Sigmoid colon (tissue), 6 donors: ENCODE measurements at regions not wholly inside any gene's neighbourhood (a gene's known extent, or its start where the extent isn't known, plus 50 kb on each side); places are given as distances from the start of the nearest gene placed in this dataset.

ENCODE experiments used
- DNase-seq: peaks from one replicate; pipeline ENCODE4 v3.0.0-alpha.2; 2019
- H3K27ac ChIP-seq, 4 donors: fragments of 200-600 bp; sonication (generic); one replicate each; pipeline ENCODE4 v1.5.1; 2016 to 2019; ENCODE audit warnings: mild to moderate bottlenecking in 1 of 4
- H3K27me3 ChIP-seq, 3 donors: fragments of 200-600 bp; sonication (generic); one replicate each; pipeline ENCODE4 v1.5.1; 2019; ENCODE audit warnings: mild to moderate bottlenecking in 1 of 3
- H3K36me3 ChIP-seq, 4 donors: fragments of 200-600 bp; sonication (generic); one replicate each; pipeline ENCODE4 v1.5.1; 2016 to 2019
- H3K4me1 ChIP-seq, 4 donors: fragments of 200-600 bp; sonication (generic); one replicate each; pipeline ENCODE4 v1.5.1; 2017 to 2019
- H3K4me3 ChIP-seq, 4 donors: fragments of 200-600 bp; sonication (generic); one replicate each; pipeline ENCODE4 v1.5.1; 2017 to 2019; ENCODE audit warnings: mild to moderate bottlenecking in 2 of 4, moderate library complexity in 1 of 4
- H3K9me3 ChIP-seq, 4 donors: fragments of 200-600 bp in 3 of 4; sonication (generic) in 3 of 4; one replicate each; pipeline versions ENCODE4 v1.5.1 to v1.6.1; 2013 to 2019
- EP300 ChIP-seq, 4 donors: sonication (generic); formaldehyde crosslinking; IDR thresholded peaks; one replicate each; pipeline ENCODE4 v1.6.1; 2017; ENCODE audit warnings: antibody characterized with exemption in 4 of 4
- POLR2A ChIP-seq, 2 donors: fragments of 450-650 bp; IDR thresholded peaks; one replicate each; pipeline ENCODE4 v1.6.1; 2016; ENCODE audit warnings: antibody characterized with exemption in 2 of 2, mild to moderate bottlenecking in 2 of 2, moderate library complexity in 2 of 2
- POLR2AphosphoS5 ChIP-seq, 4 donors: sonication (generic); formaldehyde crosslinking; IDR thresholded peaks; one replicate each; pipeline ENCODE4 v1.6.1; 2017; ENCODE audit warnings: antibody characterized with exemption in 4 of 4
- WGBS, 2 donors: extraction: QIAGEN DNeasy Blood & Tissue Kit; methylation state at CpG; one replicate each; pipeline ENCODE4 v1.1.7; 2013; 5-methylcytosine and 5-hydroxymethylcytosine counted together
- intact Hi-C: fragments of 100-400 bp; cut with DNase I; formaldehyde crosslinking; loops from one replicate; pipeline ENCODE4 v1.15.1; 2023
- TF ChIP-seq, protein P1 (sequence below), 4 experiments: fragments of 450-650 bp in 3 of 4; fragments of 200-600 bp in 1 of 4; IDR thresholded peaks; one replicate each; pipeline ENCODE4 v1.5.1; 2016 to 2019; ENCODE audit warnings: antibody characterized with exemption in 4 of 4, mild to moderate bottlenecking in 3 of 4, moderate library complexity in 2 of 4
- donor health status: healthy with polysubstance abuse.
- donor health status: healthy.

DNA sequence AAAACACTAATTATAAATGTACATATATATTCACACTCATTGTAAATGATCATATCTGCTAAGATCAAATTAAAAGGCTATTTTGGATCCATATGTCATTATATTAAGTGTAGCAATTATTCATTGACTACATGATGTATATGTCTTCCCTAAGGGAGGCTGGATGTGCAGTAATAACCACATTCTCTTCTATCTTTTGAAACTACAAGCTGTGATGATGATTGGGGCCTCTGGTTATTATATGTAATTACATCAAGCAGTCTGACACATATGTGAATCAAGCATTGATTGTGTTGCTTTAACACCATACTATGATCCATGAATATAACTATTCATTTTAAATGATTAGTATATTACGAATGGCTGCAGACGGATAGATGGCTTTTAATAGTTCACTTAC lies 1973.4 kb downstream of the SUCLG1 start:
- DNase-seq: no peak
- no peak for TF ChIP-seq POLR2AphosphoS5 (IDR thresholded peaks at IDR 0.05)
- TF ChIP-seq, protein P1, sequence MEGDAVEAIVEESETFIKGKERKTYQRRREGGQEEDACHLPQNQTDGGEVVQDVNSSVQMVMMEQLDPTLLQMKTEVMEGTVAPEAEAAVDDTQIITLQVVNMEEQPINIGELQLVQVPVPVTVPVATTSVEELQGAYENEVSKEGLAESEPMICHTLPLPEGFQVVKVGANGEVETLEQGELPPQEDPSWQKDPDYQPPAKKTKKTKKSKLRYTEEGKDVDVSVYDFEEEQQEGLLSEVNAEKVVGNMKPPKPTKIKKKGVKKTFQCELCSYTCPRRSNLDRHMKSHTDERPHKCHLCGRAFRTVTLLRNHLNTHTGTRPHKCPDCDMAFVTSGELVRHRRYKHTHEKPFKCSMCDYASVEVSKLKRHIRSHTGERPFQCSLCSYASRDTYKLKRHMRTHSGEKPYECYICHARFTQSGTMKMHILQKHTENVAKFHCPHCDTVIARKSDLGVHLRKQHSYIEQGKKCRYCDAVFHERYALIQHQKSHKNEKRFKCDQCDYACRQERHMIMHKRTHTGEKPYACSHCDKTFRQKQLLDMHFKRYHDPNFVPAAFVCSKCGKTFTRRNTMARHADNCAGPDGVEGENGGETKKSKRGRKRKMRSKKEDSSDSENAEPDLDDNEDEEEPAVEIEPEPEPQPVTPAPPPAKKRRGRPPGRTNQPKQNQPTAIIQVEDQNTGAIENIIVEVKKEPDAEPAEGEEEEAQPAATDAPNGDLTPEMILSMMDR (IDR thresholded peaks at IDR 0.05): no peak
- no peak for TF ChIP-seq EP300 (IDR thresholded peaks at IDR 0.05)
- no peak for TF ChIP-seq POLR2A (IDR thresholded peaks at IDR 0.05)
- Histone ChIP-seq H3K4me1 (no peaks in the 10 kb centered on the region), H3K27me3 (no peaks in the 10 kb centered on the region), H3K36me3 (no peaks in the 10 kb centered on the region), H3K9me3 (no peaks in the 10 kb centered on the region), H3K27ac (no peak overlapping the region), H3K4me3 (no peak overlapping the region)
- intact Hi-C loops: no loop called here
- WGBS, 2 donors: 94% methylated on average over 2 of the region's 2 CpGs

DNA sequence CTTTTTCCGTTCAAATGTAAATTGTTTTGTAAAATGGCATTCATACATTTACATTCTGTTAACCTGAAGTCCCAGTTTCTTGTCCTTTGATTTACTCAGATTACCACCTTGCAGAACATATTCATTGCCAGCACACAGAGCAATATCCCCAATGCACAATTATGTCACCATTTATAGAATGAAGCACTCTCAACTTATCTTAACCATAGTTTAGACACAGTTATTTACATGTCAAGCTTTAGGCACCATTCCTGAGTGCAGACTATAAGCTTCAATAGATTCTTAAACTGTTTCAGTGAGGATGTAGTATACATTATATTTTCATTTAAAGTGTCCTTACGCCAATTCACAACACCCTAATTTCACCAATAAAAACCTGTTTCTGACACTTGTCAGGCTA lies 1977.9 kb downstream of the SUCLG1 start:
- no peaks in the 10 kb centered on the region for H3K9me3 ChIP-seq
- no peak for DNase-seq
- no peaks in the 10 kb centered on the region for H3K4me1 ChIP-seq
- H3K27me3 ChIP-seq: no peaks in the 10 kb centered on the region
- no peak overlapping the region for H3K4me3 ChIP-seq
- WGBS, 2 donors: 85 to 94% methylated on average over 2 of the region's 2 CpGs
- H3K27ac ChIP-seq: no peak overlapping the region
- no peak for TF ChIP-seq POLR2AphosphoS5 (IDR thresholded peaks at IDR 0.05)
- no peak for TF ChIP-seq POLR2A (IDR thresholded peaks at IDR 0.05)
- TF ChIP-seq EP300 (IDR thresholded peaks at IDR 0.05): no peak
- TF ChIP-seq, protein P1 (IDR thresholded peaks at IDR 0.05): no peak
- intact Hi-C loops: no loop called here
- no peaks in the 10 kb centered on the region for H3K36me3 ChIP-seq

DNA sequence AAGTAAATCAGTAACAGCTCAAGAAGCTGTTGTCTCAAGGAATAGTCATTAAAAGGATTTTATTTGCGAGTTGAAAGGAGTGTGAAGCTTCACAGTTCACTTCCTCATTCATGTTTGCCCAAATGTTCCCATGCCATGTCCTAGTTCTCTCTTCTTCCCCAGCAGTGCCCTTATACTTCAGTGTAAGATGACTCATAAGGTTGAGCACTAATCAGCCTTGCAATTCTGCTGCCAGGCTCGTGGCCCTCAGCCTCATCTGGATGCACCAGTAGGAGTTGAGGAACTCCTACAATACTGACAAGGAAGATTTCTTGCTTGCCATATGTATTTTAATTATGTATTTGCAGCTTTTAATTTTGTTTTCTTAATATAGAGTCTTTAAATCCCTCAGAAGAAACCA lies 1980.4 kb downstream of the SUCLG1 start:
- no peak for TF ChIP-seq POLR2A (IDR thresholded peaks at IDR 0.05)
- TF ChIP-seq, protein P1 (IDR thresholded peaks at IDR 0.05): no peak
- no peak for TF ChIP-seq POLR2AphosphoS5 (IDR thresholded peaks at IDR 0.05)
- no peak for TF ChIP-seq EP300 (IDR thresholded peaks at IDR 0.05)
- no peaks in the 10 kb centered on the region for H3K27me3 ChIP-seq
- no peaks in the 10 kb centered on the region for H3K4me1 ChIP-seq
- no peak for DNase-seq
- H3K27ac ChIP-seq: no peak overlapping the region
- no peaks in the 10 kb centered on the region for H3K36me3 ChIP-seq
- WGBS, 2 donors: 14 to 67% methylated on average over 2 of the region's 2 CpGs
- H3K9me3 ChIP-seq: no peaks in the 10 kb centered on the region
- intact Hi-C loops: no loop called here
- H3K4me3 ChIP-seq: no peak overlapping the region

DNA sequence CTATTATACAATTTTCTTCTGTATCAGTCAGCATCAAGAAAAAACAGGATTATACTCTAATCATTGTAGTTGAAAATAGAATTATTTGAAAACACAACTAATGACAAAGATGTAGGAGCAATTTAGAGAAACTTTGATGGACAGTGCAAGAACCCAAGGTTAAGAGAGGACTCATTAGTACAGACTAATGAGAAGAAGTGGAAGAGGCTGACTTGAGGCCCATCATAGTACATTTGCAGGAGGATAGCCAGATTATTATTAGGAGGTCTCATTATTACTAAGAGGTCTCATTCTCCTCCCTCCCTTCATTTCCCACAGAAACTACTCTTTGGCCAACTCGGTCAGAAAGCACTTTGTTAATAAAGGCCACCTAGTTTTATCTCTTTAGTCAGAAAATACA lies 1983.0 kb downstream of the SUCLG1 start:
- Histone ChIP-seq H3K9me3 (no peaks in the 10 kb centered on the region), H3K4me1 (no peaks in the 10 kb centered on the region), H3K27ac (no peak overlapping the region), H3K36me3 (no peaks in the 10 kb centered on the region), H3K4me3 (no peak overlapping the region), H3K27me3 (no peaks in the 10 kb centered on the region)
- WGBS, 2 donors: 60 to 70% methylated on average over 1 of the region's 1 CpG
- intact Hi-C loops: no loop called here
- TF ChIP-seq POLR2AphosphoS5 (IDR thresholded peaks at IDR 0.05): no peak
- TF ChIP-seq, protein P1 (IDR thresholded peaks at IDR 0.05): no peak
- DNase-seq: no peak

DNA sequence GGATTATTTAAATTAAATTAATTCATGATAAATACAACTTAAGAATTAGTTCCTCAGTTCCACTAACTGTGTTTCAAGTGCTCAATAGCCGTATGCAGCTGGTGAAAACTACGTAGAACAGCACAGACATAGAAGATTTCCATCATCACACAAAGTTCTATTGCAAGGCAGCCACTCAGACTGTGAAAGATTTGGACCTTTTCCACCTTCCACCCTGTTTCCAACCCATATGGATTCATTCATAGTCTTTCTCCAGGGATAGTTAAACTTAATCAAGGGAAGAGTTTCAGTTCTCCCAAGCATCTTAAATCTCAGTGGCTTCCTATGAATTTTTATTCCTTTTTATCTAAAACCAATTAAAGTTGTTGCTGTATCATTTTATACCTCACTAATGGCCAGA lies 2030.8 kb downstream of the SUCLG1 start:
- WGBS, 2 donors: 78 to 83% methylated on average over 2 of the region's 2 CpGs
- no peak for DNase-seq
- no peak overlapping the region for H3K4me3 ChIP-seq
- TF ChIP-seq EP300 (IDR thresholded peaks at IDR 0.05) (no peak), POLR2AphosphoS5 (IDR thresholded peaks at IDR 0.05) (no peak), POLR2A (IDR thresholded peaks at IDR 0.05) (no peak)
- TF ChIP-seq, protein P1 (IDR thresholded peaks at IDR 0.05): no peak
- no peaks in the 10 kb centered on the region for H3K27me3 ChIP-seq
- H3K4me1 ChIP-seq: no peaks in the 10 kb centered on the region
- intact Hi-C loops: no loop called here
- no peak overlapping the region for H3K27ac ChIP-seq
- no peaks in the 10 kb centered on the region for H3K36me3 ChIP-seq
- H3K9me3 ChIP-seq: no peaks in the 10 kb centered on the region
